Kidney (tissue), 13 donors: ENCODE measurements at regions not wholly inside any gene's neighbourhood (a gene's known extent, or its start where the extent isn't known, plus 50 kb on each side); places are given as distances from the start of the nearest gene placed in this dataset.
"Not testable (repeated sequence)": the region's sequence is repeated elsewhere in the genome, so short reads cannot be mapped to it uniquely, and the experiment has no call there.

Experiments used
- DNase-seq, 5 donors: peaks; one replicate each; pipeline ENCODE4 v3.0.0-alpha.2; 2013 to 2020
- FAIRE-seq: peaks from 2 replicates; lab custom pipeline; 2012; peaks lifted over from hg19 to GRCh38; lab: Jason Lieb, UNC
- H3K27ac ChIP-seq, 2 donors: one replicate each; pipeline ENCODE4 v1.7.0; 2013; ENCODE audit warnings: low read depth in 2 of 2, low read length in 2 of 2, inconsistent platforms in 1 of 2
- H3K27me3 ChIP-seq: one replicate; pipeline ENCODE4 v1.7.1; 2013; ENCODE audit warnings: low read length, inconsistent platforms; ENCODE audit not compliant: control insufficient read depth, insufficient read depth
- H3K36me3 ChIP-seq, 3 donors: one replicate each; pipeline versions ENCODE4 v1.7.0 to v1.7.1; 2013; ENCODE audit warnings: low read length in 3 of 3, control low read depth in 1 of 3, inconsistent platforms in 1 of 3; ENCODE audit not compliant: insufficient read depth in 3 of 3, control insufficient read depth in 2 of 3
- H3K4me1 ChIP-seq, 3 donors: one replicate each; pipeline versions ENCODE4 v1.7.0 to v1.7.1; 2013; ENCODE audit warnings: low read length in 3 of 3, inconsistent platforms in 1 of 3, low read depth in 1 of 3; ENCODE audit not compliant: control insufficient read depth in 2 of 3, insufficient read depth in 2 of 3
- H3K4me3 ChIP-seq, 3 donors: one replicate each; pipeline versions ENCODE4 v1.7.0 to v1.8.1; 2013; ENCODE audit warnings: low read length in 3 of 3, control low read depth in 1 of 3, inconsistent platforms in 1 of 3
- H3K9ac ChIP-seq, 3 donors: one replicate each; pipeline versions ENCODE4 v1.7.0 to v1.7.1; 2013; ENCODE audit warnings: low read length in 3 of 3, control low read depth in 1 of 3, inconsistent platforms in 1 of 3
- H3K9me3 ChIP-seq, 3 donors: one replicate each; pipeline versions ENCODE4 v1.7.0 to v1.7.1; 2013; ENCODE audit warnings: low read length in 3 of 3, control low read depth in 1 of 3, inconsistent platforms in 1 of 3; ENCODE audit not compliant: control insufficient read depth in 2 of 3, insufficient read depth in 1 of 3
- intact Hi-C: fragments of 100-400 bp; cut with DNase I; formaldehyde crosslinking; loops from one replicate; pipeline ENCODE4 v1.11.1; 2022
- TF ChIP-seq, protein P1 (sequence below): IDR thresholded peaks from 3 replicates; pipeline ENCODE4 v1.5.1; 2012; ENCODE audit warnings: mild to moderate bottlenecking, moderate library complexity, borderline replicate concordance; ENCODE audit not compliant: insufficient read depth; ENCODE audit errors: extremely low read depth
- donor health status: control.
- donor health status: control.
- donor health status: control.
- donor health status: control.
- donor health status: control.
- donor health status: DM: yes; HTN: yes; CAD: no.
- donor health status: Normal renal cell carcinoma (clear cell type).

DNA sequence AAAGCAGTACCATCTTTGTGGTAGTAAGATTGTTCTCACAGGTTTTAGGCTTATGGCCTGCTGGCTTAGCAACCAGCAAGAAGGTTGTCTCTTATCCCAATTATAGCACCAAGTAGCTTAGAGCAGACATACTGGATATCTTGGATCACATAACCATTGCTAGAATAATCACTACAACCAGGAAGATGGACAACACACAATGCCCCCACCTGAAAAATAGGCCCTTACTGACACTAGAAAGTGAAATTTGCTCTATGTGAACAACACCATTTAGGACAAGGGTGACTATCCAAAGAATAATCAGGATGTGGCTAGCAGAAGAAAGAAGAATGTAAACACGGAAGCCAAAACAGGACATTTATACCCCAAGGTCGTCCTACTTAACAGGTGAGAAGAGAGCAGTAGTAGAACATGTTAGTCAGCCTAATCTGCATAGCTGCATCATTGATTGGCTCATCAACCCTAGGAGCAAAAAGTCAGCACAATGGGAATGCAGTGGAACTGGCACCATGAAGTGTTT lies 172.7 kb upstream of the MARCKS start:
- FAIRE-seq: no peak

DNA sequence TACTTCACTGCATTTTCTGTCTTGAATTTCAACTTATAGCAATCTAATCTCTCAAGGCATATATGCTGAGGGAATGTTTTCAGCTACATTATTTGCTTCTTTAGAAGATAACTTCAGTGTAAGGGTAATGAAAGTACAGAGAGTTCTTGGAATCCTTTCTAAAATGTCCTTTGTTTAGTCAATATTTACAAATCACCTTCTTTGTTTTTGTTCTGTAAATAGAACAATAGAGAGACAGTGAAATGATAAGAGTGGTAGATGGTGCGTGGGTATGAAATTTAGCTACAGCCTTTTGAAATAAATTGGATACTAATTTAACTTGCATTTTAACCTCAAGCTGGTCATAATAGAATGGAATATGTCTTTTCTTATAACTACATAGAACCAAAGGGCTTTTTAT lies 171.1 kb upstream of the MARCKS start:
- Histone ChIP-seq H3K9me3 (no peaks in the 10 kb centered on the region), H3K36me3 (no peaks in the 10 kb centered on the region), H3K27me3 (no peaks in the 10 kb centered on the region), H3K4me3 (no peak overlapping the region), H3K9ac (no peak overlapping the region), H3K27ac (no peak overlapping the region), H3K4me1 (no peaks in the 10 kb centered on the region)
- FAIRE-seq (no peak), DNase-seq (no peak)
- intact Hi-C loops: no loop called here
- TF ChIP-seq, protein P1, sequence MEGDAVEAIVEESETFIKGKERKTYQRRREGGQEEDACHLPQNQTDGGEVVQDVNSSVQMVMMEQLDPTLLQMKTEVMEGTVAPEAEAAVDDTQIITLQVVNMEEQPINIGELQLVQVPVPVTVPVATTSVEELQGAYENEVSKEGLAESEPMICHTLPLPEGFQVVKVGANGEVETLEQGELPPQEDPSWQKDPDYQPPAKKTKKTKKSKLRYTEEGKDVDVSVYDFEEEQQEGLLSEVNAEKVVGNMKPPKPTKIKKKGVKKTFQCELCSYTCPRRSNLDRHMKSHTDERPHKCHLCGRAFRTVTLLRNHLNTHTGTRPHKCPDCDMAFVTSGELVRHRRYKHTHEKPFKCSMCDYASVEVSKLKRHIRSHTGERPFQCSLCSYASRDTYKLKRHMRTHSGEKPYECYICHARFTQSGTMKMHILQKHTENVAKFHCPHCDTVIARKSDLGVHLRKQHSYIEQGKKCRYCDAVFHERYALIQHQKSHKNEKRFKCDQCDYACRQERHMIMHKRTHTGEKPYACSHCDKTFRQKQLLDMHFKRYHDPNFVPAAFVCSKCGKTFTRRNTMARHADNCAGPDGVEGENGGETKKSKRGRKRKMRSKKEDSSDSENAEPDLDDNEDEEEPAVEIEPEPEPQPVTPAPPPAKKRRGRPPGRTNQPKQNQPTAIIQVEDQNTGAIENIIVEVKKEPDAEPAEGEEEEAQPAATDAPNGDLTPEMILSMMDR: no peak

More for the DNA sequence above, 172.7 kb upstream of the MARCKS start:
- Histone ChIP-seq H3K9me3 (no peaks in the 10 kb centered on the region), H3K27me3 (no peaks in the 10 kb centered on the region), H3K4me1 (no peaks in the 10 kb centered on the region), H3K27ac (no peak overlapping the region), H3K36me3 (no peaks in the 10 kb centered on the region), H3K4me3 (no peak overlapping the region), H3K9ac (no peak overlapping the region)
- TF ChIP-seq, protein P1: no peak
- no peak for DNase-seq
- intact Hi-C loops: no loop called here

DNA sequence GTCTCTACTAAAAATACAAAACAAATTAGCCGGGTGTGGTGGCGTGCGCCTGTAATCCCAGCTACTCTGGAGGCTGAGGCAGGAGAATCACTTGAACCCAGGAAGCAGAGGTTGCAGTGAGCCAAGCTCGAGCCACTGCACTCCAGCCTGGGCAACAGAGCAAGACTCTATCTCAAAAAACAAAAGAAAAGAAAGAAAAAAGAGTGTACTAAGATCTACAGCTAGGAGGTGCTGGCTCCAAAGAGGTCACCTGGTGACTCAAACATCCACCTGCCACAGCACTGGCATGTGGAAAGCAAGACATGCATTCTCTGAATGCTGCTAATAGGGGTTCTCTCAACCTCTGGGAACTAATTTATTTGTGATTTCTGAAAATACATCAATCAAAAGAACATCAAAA lies 167.5 kb upstream of the MARCKS start:
- intact Hi-C loops, H3K36me3 ChIP-seq, DNase-seq, H3K27me3 ChIP-seq, H3K9me3 ChIP-seq, H3K9ac ChIP-seq, H3K27ac ChIP-seq, H3K4me1 ChIP-seq, FAIRE-seq, H3K4me3 ChIP-seq: not testable (repeated sequence)

DNA sequence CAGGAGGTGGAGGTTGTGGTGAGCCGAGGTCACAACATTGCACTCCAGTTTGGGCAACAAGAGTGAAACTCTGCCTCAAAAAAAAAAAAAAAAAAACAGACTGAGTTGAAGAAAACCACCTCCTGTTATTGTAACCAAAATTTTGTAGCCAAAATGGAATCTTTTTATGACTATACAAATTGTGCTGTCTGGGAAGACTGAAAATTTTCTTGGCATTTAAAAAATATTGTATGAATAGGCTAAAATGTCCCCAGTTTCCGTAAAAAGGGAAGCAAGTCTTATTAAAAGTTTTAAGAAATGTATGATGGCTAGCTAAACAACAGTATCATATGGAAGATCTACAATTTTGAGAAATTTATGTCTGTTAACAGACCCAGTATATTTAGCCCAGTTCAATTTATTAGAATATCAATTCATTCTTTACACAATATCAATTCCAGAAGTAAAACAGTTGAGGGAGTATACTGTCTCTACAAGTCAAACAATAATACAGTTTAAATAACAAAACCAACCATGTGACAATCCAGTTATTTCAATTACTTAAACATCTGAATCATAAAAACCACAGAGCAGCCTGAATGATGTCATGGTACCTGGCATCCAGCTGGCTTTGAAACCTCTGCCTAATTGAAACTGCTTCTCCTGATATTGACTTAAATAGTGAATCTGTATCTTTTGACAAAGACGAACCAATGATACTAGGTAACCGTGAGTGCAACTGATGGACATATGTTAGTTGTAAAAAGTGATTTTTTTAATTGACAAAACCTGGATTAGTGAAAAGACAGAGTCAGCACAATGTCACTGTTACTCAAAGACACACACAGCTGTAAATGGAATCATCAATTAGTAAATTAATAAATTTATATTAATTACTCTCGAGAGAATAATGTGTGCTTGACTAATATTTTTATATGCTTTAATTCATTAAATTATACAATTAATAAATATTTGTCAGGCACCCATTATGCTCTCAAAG lies 166.6 kb upstream of the MARCKS start:
- DNase-seq: no peak
- intact Hi-C loops: no loop called here

More for the DNA sequence above, 166.6 kb upstream of the MARCKS start:
- H3K36me3 ChIP-seq: no peaks in the 10 kb centered on the region
- no peak for FAIRE-seq
- no peak overlapping the region for H3K9ac ChIP-seq
- no peaks in the 10 kb centered on the region for H3K9me3 ChIP-seq
- H3K27ac ChIP-seq: no peak overlapping the region
- no peak overlapping the region for H3K4me3 ChIP-seq
- no peaks in the 10 kb centered on the region for H3K27me3 ChIP-seq
- no peaks in the 10 kb centered on the region for H3K4me1 ChIP-seq
- TF ChIP-seq, protein P1: no peak
